ENCODE measurements at regions not wholly inside any gene's neighbourhood (a gene's known extent, or its start where the extent isn't known, plus 50 kb on each side); places are given as distances from the start of the nearest gene placed in this dataset.

DNA sequence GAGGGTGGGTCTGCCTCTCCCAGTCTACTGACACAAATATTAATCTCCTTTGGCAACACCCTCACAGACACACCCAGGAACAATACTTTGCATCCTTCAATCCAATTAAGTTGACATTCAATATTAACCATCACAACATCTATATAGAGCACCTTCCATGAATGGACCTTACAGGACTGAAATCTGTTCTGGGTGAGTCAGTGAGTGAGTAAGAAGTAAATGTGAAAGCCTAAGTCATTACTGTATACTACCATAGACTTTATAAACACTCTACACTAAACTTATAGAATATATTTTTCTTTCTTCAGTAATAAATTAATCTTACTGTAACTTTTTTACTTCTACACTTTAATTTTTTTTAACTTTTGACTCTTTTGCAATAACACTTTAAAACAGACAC is 993.8 kb upstream of the MAP3K7 start:
- no peak for DNase-seq

DNA sequence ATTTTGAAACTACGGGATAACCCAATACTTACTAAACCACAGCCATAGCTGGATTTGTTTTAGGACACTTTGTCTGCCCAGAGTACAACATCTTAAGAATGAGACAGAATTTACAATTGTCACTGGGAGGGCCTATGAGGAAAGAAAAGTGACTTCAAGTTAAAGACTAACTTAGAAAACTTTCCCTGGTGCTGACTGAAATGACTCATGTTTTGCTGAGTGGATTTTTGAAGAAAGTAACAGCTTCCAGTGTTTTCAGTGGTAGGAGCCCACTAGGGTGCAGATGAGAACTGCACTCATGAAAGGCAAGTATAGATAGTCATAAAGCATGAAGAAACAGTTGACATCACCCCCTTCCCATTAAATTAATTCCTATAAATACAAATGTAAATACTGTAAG is 988.2 kb upstream of the MAP3K7 start:
- no peak for DNase-seq

DNA sequence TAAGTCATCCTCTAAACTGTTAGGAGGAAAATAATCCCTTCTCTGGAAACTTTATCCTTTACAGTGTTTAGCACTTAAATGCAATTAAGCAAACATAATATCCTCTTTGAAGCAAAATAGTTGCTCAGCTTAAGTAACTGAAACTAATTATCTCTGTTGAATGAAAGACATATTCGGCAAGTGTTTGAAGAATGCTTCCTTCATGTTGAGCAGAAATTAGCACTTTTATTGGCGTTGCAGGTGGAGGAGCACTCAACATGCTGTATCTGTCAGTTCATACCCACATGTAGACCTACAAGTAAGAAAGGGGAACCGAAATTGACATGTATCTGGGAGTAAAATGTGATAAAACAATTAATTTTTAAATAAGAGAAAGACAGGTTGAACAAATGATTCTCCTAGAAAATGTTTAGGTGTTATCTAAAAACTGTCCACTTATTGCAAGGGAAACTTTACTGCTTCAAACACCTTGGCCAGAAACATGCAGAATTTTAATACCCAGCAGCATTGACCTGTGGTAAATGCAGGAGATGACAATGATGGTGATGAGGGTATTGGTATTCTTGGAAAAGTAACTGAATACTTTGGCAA is 987.0 kb upstream of the MAP3K7 start:
- DNase-seq, result no peak

DNA sequence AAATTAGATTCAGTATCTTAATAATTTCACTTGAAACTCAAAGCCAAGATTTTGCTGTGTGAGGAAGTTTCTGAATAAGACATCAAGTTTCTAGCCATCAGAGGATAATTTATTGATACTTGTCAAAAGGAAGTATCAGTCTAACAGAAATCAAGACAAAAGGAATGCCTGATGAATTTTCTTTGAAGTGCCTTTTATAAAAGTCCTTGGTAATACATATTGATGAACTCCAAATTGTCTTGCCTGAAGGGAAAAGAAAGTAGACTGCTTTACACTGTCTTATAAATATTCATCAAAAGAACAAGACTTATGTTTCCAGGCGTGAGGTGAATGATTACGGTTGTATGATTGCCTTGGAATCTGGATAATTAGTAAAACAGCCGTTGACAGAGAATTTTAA is 986.0 kb upstream of the MAP3K7 start:
- DNase-seq, result no peak

DNA sequence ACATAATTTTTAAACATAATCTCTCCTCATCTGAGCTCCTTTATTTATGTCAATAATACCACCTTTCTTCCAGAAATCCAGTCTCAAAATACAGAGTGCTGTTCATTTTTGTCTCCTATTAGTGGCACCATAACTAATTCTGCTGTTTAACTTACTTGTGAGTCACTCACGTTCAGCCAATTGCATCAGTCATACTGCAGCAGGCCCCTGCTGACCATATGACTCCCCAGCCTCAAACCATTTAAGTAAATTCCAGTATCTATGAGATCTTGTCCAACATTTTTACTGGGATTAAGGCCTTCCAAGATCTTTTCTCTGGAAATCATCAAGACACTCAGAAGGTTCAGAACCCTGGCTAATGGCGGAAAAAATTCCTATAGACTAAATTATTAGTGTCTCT is 982.2 kb upstream of the MAP3K7 start:
- DNase-seq, result no peak

DNA sequence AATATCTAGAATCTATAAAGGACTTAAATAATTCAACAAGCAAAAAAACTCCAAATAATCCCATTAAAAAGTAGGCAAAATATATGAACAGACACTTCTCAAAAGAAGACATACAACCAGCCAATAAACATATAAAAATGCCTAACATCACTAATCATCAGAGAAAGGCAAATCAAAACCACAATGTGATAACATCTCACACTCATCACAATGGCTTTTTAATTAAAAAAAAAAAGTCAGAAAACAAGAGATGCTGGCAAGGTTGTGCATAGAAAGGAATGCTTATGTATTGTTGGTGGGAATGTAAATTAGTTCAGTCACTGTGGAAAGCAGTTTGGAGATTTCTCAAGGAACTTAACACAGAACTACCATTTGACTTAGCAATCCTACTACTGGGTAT is 979.6 kb upstream of the MAP3K7 start:
- no peak for DNase-seq

DNA sequence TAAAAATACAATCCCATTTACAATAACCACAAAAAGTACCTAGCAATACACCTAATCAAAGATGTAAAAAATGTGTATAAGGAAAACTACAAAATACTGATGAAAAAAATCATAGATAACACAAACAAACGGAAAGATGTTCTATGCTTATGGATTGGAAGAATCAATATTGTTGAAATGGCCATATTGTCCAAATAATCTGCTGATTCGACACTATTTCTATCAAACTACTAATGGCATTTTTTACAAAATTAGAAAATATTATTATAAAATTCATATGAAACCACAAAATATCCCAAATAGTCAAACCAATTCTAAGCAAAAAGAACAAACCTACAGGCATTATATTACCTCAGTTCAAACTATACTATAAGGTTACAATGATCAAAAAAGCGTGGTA is 978.3 kb upstream of the MAP3K7 start:
- no peak for DNase-seq

DNA sequence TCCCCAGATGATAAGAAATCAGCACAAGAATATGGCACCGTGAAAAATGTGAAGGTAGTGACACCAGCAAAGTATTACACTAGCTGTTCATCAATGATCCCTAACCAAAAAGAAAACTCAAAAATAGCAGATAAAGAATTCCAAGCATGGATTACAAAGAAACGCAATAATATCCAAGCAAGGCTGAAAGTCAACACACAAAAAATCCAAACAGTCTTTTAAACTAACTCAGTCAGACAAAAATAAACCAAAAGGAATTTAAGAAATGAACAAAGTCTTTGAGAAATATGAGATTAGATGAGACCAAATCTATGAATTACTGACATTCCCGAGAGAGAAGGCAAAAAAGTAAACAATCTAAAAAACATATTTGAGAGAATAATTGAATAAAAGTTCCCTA is 976.1 kb upstream of the MAP3K7 start:
- DNase-seq, result no peak

DNA sequence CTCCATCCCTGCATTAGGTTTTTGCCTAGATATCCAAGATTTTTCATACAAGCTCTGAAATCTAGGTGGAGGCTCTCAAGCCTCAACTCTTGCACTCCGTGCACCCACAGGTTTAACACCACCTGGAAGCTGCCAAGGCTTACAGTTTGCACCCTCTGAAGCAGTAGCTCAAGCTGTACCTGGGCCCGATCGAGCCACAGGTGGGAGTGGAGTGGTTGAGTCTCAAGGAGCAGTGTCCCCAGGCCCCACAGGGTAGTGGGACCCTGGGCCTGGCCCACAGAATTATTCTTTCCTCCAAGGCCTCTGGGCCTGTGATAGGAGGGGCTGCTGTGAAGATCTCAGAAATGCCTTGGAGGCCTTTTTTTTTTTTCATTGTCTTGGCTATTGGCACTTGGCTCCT is 973.5 kb upstream of the MAP3K7 start:
- no peak for DNase-seq

DNA sequence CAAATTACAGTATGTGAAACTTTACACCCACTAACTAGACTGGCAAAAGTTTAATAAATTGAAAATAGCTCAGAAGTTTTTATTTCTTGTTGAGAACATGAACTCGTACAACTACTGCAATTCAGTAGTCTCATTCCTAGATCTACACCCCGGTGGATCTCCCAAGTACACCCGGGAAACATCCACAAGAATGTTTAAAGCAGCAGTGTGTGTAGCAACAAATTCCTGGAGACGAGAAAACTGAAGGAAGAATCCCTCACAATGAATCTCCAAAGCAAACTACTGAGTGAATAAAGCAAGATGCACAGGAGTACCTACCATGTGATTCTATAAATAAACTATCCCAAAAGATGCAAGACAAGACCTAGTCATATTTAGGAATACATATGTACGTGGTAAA is 954.0 kb upstream of the MAP3K7 start:
- no peak for DNase-seq

DNA sequence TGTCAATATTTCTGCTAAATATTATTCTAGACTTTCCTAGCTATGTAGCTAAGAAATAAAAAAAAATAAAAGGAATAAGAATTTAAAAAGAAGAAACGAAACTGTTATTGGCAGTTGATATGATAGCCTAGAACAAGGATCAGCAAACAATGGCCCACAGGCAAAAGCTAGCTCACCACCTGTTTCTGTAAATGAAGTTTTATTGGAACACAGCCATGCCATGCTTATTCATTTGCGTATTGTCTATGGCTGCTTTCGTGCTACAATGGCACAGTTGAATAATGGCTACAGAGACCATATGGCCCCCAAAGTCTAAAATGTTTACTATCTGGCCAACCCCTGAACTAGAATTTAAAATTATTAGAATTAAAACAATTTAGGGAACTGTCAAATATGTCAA is 952.6 kb upstream of the MAP3K7 start:
- DNase-seq, result no peak

DNA sequence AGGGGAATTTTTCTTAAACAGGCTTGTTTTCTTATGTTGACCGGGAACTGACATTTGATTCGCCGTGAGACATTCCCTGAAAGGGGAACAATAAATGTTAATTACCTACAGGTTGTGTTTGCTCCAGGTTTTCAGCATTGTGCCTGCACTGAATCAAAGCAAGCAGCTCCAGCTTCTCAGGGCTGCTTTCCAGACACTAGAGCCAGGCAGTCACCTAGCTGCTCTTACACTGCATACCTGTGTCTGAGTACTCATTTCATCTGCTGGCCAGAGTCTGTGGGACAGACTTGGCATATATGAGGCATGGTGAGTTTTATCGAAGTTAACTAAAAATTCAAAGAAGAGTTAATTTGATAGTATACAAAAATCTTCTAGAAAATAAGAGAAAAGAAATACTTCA is 951.8 kb upstream of the MAP3K7 start:
- DNase-seq, result no peak

DNA sequence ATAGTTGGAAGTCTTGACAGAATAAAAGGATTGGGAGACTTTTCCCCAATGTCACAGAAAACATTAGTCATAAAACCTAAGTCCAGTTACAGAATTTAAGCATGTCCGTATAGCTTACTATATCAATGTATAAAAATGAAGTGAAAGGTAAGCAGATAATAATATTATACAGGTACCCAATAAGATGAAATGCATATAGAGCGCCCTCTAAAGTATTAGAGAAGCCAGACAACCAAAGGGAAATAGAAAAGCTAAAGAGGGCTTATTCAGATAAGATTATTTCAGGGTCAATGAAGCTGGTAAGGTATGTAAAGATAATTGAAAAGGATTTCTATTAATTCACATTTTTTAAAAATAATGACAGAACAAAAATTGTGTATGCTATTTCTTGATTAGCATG is 947.7 kb upstream of the MAP3K7 start:
- DNase-seq, result no peak

DNA sequence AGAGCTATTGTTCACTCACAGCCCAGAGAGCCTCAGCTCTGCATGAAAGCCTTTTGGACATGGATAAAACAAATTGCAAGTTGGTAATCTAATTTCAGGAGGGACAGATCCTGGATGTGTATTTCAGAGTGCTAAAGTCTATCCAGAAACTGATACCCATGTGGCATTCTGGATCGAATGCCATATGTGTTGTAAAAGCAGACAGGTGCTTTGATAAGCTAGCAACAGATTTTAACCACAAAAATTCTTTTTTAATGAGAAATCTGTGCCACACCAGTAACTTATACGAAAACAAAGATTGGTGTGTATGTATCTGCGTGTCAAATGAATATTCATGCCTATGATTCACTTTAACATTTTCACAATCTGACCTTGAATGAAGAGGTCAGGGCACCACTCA is 936.6 kb upstream of the MAP3K7 start:
- no peak for DNase-seq

DNA sequence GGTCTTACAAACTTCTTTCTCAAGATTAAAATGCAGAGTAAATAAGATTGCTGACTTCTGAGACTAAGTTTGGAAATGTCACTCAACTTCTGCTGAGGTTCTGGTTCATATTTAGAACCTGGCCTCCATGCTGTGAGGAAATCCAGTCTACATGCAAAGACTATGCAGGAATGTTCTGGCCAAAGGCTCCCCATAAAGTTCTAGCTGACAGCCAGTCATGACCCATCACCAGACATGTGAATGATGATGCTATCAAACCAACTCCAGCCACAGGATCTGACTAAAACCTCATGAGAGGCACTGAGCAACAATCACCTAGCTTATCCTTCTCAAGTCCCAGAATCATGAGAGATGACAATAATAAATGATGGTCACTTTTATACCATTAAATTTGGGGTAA is 935.1 kb upstream of the MAP3K7 start:
- no peak for DNase-seq

DNA sequence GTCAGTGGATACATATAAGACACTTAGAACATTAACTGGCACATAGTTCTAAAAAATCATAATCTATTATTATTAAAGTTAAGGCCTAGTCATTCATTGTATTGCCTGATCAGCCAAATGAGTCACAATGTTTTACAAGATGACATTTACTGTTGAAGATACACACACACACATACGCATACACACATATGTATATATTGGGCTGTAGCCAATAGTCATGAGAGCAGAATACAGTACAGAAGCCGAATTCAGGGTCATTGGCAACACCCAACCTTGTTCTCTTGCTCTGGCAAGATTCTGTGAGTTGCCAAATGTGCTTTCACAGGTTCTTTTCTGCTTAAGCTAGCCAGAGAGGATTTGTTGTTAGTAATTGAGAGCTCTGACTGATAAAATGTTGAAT is 922.8 kb upstream of the MAP3K7 start:
- DNase-seq, result no peak

DNA sequence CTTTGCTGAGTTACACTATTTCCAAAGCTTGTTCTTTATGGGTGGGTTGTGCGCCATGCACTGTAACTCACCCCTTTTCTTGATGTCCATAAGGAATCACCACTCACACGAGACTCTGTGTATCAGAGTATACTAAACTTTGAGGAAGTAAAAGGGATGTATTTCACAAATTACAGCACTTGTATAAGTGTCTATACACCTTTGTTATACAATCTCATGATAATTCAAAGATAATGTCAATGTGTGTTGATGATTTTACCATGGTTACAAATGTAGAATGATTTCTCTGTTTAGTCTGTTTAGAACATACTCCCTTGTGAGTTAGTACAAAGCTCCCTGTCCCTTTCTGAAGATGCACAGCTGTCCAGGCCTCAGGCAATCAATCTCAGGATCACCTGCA is 922.2 kb upstream of the MAP3K7 start:
- no peak for DNase-seq

DNA sequence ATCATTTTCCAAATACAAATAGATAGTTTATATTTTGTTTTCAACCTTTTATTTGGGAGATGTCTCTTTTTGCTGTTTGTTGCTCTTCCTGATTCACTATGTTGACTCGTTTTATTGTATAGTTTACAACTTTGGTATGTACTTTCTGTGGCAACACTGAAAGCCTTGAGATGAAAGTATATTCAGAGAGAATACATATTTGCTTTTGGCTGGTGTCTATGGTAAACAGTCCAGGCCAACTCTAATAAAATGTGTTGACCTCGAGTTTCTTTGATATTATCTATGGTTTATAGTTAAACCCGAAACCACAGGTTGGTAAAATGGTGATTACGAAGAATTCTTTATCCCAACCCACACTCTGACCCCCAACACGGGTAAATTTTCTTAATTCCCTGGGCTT is 919.6 kb upstream of the MAP3K7 start:
- no peak for DNase-seq

DNA sequence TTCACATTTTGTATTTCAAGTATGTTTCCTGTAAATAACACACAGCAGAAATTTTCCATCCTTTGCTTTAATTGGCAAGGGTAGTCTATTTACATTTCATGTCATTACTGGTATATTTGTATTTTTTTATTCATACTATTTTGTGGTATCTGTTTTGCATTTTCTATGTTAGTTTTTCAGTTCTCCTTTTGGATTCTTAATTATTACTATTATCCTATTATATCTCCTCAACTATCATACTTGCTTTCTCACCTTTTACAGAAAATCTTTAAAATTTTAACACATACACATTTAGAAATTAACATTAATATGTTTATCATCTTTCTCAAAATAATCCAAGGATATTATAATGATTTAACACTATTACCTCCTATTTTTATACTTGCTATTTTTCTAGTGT is 918.3 kb upstream of the MAP3K7 start:
- no peak for DNase-seq

DNA sequence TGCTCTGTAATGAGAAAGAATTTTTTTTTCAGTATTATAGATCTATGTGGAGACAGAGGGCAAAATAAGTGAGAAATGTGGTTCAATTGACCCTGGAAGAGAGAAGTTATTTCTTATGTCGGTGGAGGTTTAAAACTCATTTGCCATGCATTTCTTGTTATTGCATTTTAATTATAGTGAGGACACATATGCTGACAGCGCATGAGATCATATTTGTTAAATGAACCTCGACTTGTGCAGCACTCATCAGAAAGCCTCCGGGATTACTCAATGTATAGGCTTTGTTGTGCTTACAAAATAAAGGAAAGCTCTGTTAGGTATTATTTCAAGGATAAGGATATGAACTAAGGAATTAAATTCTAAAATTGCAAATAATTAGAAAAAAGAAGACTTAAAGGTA is 915.1 kb upstream of the MAP3K7 start:
- no peak for DNase-seq

DNA sequence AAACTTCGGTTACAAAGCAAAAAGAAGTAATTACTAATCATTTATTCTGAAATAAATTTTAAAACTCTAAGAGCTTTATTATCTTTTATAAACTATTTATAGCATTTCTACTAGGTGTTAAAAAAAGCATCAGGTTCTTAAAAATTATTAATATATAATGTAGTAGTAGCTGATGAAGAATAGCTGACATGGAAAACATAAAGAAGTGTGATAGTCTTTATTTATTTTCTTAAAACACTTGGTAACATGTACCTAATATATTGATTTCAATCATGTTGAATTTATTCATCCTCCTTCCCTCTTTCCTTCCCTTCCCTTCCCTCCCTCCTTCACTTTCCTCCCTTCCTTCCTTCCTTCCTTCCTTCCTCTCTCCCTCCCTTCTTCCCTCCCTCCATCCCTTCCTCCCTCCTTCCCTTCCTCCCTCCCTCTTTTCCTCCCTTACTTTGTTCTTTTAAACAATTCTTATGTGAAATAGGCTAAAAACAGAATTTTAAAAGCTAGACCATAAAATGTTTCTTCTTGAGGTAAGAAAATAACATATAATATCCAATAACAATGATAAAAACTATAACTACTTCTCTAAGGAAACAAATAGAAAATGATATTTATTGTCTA is 913.9 kb upstream of the MAP3K7 start:
- no peak for DNase-seq

DNA sequence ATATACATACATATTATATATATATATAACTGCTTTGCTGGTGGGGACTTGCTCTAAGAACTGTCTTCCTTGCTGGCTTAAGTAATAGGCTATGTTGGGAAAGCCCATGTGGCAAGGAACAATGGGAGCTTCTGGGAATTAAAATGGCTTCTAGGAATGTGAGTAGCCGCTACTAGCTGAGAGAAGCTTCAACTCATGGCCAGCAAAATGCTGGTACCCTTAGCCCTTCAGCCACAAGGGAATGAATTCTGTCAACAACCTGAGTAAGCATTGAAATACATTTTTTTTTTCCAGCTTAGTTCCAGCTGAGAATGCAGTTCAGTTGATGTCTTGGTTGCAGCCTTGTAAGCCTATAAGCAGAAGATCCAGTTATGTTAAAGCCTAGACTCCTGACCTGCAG is 911.7 kb upstream of the MAP3K7 start:
- DNase-seq, result no peak

DNA sequence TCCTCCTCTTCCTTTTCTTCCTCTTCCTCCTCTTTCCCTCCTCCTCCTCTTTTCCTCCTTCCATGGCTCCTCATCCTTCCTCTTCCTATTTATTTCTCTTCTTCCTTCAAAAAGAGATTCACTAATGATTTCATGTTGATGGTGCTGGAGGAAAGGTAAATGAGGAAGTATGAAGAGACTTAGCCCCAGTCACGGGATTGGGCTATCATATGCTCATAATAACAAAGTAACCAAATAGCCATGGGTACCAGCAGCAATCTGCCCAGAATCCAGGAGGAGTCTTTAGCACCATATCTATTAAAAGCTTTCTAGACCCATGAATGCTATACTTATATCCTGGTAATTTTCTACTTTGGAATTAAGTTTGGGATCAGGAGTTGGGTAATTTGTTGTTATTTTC is 910.9 kb upstream of the MAP3K7 start:
- no peak for DNase-seq

DNA sequence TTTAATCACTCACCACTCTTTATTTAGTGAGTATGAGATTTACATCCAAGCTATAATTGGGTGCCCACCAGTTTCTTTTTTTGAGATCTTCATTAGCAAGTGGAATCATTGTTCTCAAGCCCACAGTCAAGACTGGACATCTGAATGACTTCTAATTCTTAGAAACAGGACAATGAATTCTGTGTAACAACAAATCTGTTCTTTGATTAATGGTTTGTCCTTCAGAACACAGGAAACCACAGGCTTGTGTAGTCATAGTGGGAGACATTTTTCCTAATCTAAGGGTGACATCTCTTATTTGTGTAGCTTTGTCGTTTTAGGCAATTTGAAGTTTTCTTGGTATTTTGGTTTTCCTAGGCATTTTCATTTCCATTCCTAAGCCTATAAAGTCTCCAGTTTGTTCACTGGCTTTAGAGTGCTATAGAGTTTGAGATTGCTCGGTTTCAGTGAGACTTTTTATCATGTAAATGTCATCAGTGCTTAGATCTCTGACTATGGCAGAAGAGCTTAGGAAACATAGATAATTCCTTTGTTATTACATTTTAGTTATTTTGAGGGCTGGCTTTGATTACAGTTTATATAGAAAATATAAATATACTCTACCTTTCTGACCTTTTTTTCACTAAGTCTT is 903.9 kb upstream of the MAP3K7 start:
- no peak for DNase-seq

Data from NCI-H146 (cell line).